Sigmoid colon (tissue), 6 donors: ENCODE measurements at regions not wholly inside any gene's neighbourhood (a gene's known extent, or its start where the extent isn't known, plus 50 kb on each side); places are given as distances from the start of the nearest gene placed in this dataset.

Experiments used
- DNase-seq: peaks from one replicate; pipeline ENCODE4 v3.0.0-alpha.2; 2019
- H3K27ac ChIP-seq, 4 donors: fragments of 200-600 bp; sonication (generic); one replicate each; pipeline ENCODE4 v1.5.1; 2016 to 2019; ENCODE audit warnings: mild to moderate bottlenecking in 1 of 4
- H3K27me3 ChIP-seq, 3 donors: fragments of 200-600 bp; sonication (generic); one replicate each; pipeline ENCODE4 v1.5.1; 2019; ENCODE audit warnings: mild to moderate bottlenecking in 1 of 3
- H3K36me3 ChIP-seq, 4 donors: fragments of 200-600 bp; sonication (generic); one replicate each; pipeline ENCODE4 v1.5.1; 2016 to 2019
- H3K4me1 ChIP-seq, 4 donors: fragments of 200-600 bp; sonication (generic); one replicate each; pipeline ENCODE4 v1.5.1; 2017 to 2019
- H3K4me3 ChIP-seq, 4 donors: fragments of 200-600 bp; sonication (generic); one replicate each; pipeline ENCODE4 v1.5.1; 2017 to 2019; ENCODE audit warnings: mild to moderate bottlenecking in 2 of 4, moderate library complexity in 1 of 4
- H3K9me3 ChIP-seq, 4 donors: fragments of 200-600 bp in 3 of 4; sonication (generic) in 3 of 4; one replicate each; pipeline versions ENCODE4 v1.5.1 to v1.6.1; 2013 to 2019
- EP300 ChIP-seq, 4 donors: sonication (generic); formaldehyde crosslinking; IDR thresholded peaks; one replicate each; pipeline ENCODE4 v1.6.1; 2017; ENCODE audit warnings: antibody characterized with exemption in 4 of 4
- POLR2A ChIP-seq, 2 donors: fragments of 450-650 bp; IDR thresholded peaks; one replicate each; pipeline ENCODE4 v1.6.1; 2016; ENCODE audit warnings: antibody characterized with exemption in 2 of 2, mild to moderate bottlenecking in 2 of 2, moderate library complexity in 2 of 2
- POLR2AphosphoS5 ChIP-seq, 4 donors: sonication (generic); formaldehyde crosslinking; IDR thresholded peaks; one replicate each; pipeline ENCODE4 v1.6.1; 2017; ENCODE audit warnings: antibody characterized with exemption in 4 of 4
- WGBS, 2 donors: extraction: QIAGEN DNeasy Blood & Tissue Kit; methylation state at CpG; one replicate each; pipeline ENCODE4 v1.1.7; 2013; 5-methylcytosine and 5-hydroxymethylcytosine counted together
- intact Hi-C: fragments of 100-400 bp; cut with DNase I; formaldehyde crosslinking; loops from one replicate; pipeline ENCODE4 v1.15.1; 2023
- TF ChIP-seq, protein P1 (sequence below), 4 experiments: fragments of 450-650 bp in 3 of 4; fragments of 200-600 bp in 1 of 4; IDR thresholded peaks; one replicate each; pipeline ENCODE4 v1.5.1; 2016 to 2019; ENCODE audit warnings: antibody characterized with exemption in 4 of 4, mild to moderate bottlenecking in 3 of 4, moderate library complexity in 2 of 4
- donor health status: healthy with polysubstance abuse.
- donor health status: healthy.

DNA sequence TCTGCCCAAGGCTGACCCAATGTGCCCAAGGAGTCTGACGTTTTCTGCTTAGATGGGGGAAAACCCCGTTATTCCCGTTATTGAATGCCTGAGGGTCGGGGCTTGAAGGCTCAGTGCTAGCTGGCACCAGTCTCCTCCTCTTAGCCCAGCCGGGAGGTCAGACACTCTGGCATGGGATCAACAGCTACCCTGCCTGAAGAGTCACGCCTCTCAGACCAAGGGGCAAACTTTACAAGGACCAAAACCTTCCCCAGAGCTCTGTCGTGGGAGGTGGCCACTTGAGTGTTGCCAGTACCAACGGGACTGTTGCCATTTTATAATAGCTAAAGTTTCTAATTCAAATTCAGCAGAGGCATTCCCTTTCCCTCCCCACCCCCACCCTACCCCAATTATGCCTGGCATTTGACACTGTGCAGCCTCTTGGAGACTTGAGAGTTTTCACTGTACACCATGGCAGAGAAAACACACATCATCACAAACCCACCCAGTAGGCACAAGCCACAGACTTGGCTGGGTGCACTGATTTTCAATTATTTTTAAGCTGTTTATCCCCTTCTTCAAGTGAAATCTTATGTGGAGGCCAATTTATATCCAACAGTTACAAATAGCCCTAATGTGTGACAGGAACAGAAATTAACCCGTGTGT lies 137.5 kb upstream of the SYT13 start:
- no peak for DNase-seq
- H3K9me3 ChIP-seq, result peaks cover 0 to 5% (median 0%) of the 10 kb centered on the region in 4 donors
- intact Hi-C loops, result no loop called here
- no peak overlapping the region for H3K4me3 ChIP-seq
- H3K27ac ChIP-seq, result no peak overlapping the region
- TF ChIP-seq POLR2A (IDR thresholded peaks at IDR 0.05), result no peak
- no peak for TF ChIP-seq POLR2AphosphoS5 (IDR thresholded peaks at IDR 0.05)
- TF ChIP-seq, protein P1, sequence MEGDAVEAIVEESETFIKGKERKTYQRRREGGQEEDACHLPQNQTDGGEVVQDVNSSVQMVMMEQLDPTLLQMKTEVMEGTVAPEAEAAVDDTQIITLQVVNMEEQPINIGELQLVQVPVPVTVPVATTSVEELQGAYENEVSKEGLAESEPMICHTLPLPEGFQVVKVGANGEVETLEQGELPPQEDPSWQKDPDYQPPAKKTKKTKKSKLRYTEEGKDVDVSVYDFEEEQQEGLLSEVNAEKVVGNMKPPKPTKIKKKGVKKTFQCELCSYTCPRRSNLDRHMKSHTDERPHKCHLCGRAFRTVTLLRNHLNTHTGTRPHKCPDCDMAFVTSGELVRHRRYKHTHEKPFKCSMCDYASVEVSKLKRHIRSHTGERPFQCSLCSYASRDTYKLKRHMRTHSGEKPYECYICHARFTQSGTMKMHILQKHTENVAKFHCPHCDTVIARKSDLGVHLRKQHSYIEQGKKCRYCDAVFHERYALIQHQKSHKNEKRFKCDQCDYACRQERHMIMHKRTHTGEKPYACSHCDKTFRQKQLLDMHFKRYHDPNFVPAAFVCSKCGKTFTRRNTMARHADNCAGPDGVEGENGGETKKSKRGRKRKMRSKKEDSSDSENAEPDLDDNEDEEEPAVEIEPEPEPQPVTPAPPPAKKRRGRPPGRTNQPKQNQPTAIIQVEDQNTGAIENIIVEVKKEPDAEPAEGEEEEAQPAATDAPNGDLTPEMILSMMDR (IDR thresholded peaks at IDR 0.05), result no peak
- TF ChIP-seq EP300 (IDR thresholded peaks at IDR 0.05), result no peak
- H3K36me3 ChIP-seq, result no peaks in the 10 kb centered on the region
- H3K27me3 ChIP-seq, result no peaks in the 10 kb centered on the region
- H3K4me1 ChIP-seq, result peaks cover 0 to 14% (median 3%) of the 10 kb centered on the region in 4 donors
- WGBS, 2 donors, result 23 to 45% methylated on average over 9 of the region's 9 CpGs

DNA sequence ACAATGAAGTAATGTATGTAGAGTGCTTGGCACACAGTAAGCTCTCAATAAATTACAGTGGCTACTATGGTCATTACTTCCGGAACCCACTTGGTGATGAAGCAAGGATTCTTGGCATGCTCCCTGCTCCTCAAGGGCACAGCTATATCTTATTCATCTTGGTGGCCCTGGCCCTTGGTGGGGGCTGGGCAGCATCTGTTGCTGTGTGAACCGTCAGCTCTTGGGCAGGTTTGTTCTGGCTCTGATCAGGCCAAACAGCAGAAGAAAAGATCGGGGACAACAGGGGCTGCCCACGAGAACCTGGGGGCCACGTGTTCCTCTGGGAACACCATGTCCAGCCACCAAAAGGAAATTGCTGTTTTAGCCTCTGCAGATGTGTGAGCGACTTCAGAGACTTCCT lies 136.9 kb upstream of the SYT13 start:
- no peaks in the 10 kb centered on the region for H3K27me3 ChIP-seq
- intact Hi-C loops, result no loop called here
- TF ChIP-seq POLR2AphosphoS5 (IDR thresholded peaks at IDR 0.05) (no peak), POLR2A (IDR thresholded peaks at IDR 0.05) (no peak), EP300 (IDR thresholded peaks at IDR 0.05) (no peak)
- TF ChIP-seq, protein P1 (IDR thresholded peaks at IDR 0.05), result no peak
- no peak overlapping the region for H3K27ac ChIP-seq
- H3K36me3 ChIP-seq, result no peaks in the 10 kb centered on the region
- peaks cover 0 to 14% (median 3%) of the 10 kb centered on the region in 4 donors for H3K4me1 ChIP-seq
- no peak for DNase-seq
- H3K9me3 ChIP-seq, result peaks cover 0 to 5% (median 0%) of the 10 kb centered on the region in 4 donors
- WGBS, 2 donors, result 62 to 65% methylated on average over 6 of the region's 6 CpGs
- H3K4me3 ChIP-seq, result no peak overlapping the region

DNA sequence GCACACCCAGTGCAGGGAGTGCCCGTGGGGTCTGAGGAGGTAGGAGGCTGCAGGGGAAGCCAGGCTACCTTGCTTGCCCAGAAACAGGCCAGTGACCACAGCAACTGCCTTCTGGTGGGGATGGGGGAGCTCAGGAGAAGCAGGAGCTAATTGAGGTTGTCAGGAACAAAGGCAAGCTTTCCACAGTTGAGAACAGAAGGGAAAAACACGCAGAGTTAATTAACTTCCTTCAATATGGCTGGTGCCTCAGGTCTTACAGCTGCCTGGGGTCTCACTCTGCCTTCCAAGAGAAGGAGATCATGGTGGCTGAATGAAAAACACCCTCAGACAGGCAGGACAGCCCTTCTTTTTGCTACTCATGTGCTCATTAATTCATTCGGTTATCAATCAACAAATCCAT lies 127.9 kb upstream of the SYT13 start:
- Histone ChIP-seq H3K4me3 (no peak overlapping the region), H3K4me1 (no peaks in the 10 kb centered on the region), H3K27ac (no peak overlapping the region), H3K9me3 (no peaks in the 10 kb centered on the region), H3K36me3 (no peaks in the 10 kb centered on the region), H3K27me3 (peaks cover 0 to 34% (median 4%) of the 10 kb centered on the region in 3 donors)
- intact Hi-C loops, result no loop called here
- TF ChIP-seq, protein P1 (IDR thresholded peaks at IDR 0.05), result no peak
- TF ChIP-seq POLR2AphosphoS5 (IDR thresholded peaks at IDR 0.05) (no peak), EP300 (IDR thresholded peaks at IDR 0.05) (no peak), POLR2A (IDR thresholded peaks at IDR 0.05) (no peak)
- 59 to 75% methylated on average over 3 of the region's 3 CpGs for WGBS, 2 donors
- DNase-seq, result no peak

DNA sequence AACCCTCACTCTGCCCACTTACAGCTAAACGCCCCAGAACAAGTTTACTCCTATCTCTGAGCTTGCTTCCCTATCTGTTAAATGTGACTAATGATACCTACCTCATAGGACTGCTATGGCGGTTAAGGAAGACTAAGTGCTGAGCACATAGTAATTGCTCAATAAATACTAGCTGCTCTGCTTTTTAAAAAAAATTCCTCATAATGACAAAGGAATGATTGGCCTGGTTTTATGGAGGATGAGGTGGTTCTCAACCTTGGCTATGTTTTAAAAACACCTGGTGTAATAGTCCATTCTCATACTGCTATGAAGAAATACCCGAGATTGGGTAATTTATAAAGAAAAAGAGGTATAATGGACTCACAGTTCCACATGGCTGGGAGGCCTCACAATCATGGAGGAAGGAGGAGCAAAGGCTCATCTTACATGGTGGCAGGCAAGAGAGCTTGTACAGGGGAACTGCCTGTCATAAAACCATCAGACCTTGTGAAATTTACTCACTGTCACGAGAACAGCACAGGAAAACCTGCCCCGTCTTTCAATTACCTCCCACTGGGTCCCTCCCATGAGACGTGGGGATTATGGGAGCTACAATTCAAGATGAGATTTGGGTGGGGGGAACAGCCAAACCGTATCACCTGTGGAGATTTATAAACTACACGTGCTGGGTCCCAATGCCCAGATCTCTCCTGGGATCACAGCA lies 127.2 kb upstream of the SYT13 start:
- TF ChIP-seq POLR2A (IDR thresholded peaks at IDR 0.05) (no peak), POLR2AphosphoS5 (IDR thresholded peaks at IDR 0.05) (no peak), EP300 (IDR thresholded peaks at IDR 0.05) (no peak)
- TF ChIP-seq, protein P1 (IDR thresholded peaks at IDR 0.05), result no peak
- H3K27me3 ChIP-seq, result peaks cover 0 to 34% (median 4%) of the 10 kb centered on the region in 3 donors

More for the DNA sequence above, 127.2 kb upstream of the SYT13 start:
- H3K36me3 ChIP-seq, result no peaks in the 10 kb centered on the region
- no peak for DNase-seq
- H3K4me1 ChIP-seq, result no peaks in the 10 kb centered on the region
- no peak overlapping the region for H3K27ac ChIP-seq
- WGBS, 2 donors, result 50 to 68% methylated on average over 8 of the region's 8 CpGs
- H3K4me3 ChIP-seq, result no peak overlapping the region
- no peaks in the 10 kb centered on the region for H3K9me3 ChIP-seq
- intact Hi-C loops, result no loop called here
